HG02840 (cell line): ENCODE measurements at regions not wholly inside any gene's neighbourhood (a gene's known extent, or its start where the extent isn't known, plus 50 kb on each side); places are given as distances from the start of the nearest gene placed in this dataset.
"Not testable (repeated sequence)": the region's sequence is repeated elsewhere in the genome, so short reads cannot be mapped to it uniquely, and the experiment has no call there.

Experiments used
- ATAC-seq: cut with Tn5 transposase; IDR thresholded peaks from one replicate; pipeline ENCODE4 v1.9.1; 2021; ENCODE audit warnings: mild to moderate bottlenecking, moderate library complexity, moderate number of reproducible peaks; ENCODE audit not compliant: unreplicated experiment, low FRiP score

GRCh38 chrX:13226214-13226613, 93.6 kb downstream of the ATXN3L start:
- no peak for ATAC-seq

- no peak for ATAC-seq
Measured at GRCh38 chrX:13223868-13224567, 95.8 kb downstream of the ATXN3L start.

- ATAC-seq: no peak
Measured at GRCh38 chrX:13220916-13221315, 98.9 kb downstream of the ATXN3L start.

GRCh38 chrX:13219991-13220764, 99.7 kb downstream of the ATXN3L start:
- no peak for ATAC-seq

- no peak for ATAC-seq
Measured at GRCh38 chrX:13218758-13219157, 101.1 kb downstream of the ATXN3L start.

- ATAC-seq: no peak
Measured at GRCh38 chrX:13216139-13216538, 103.7 kb downstream of the ATXN3L start.

GRCh38 chrX:13215729-13216128, 104.1 kb downstream of the ATXN3L start:
- ATAC-seq: no peak

GRCh38 chrX:13212191-13212651, 107.6 kb downstream of the ATXN3L start:
- ATAC-seq: no peak

- ATAC-seq: not testable (repeated sequence)
Measured at GRCh38 chrX:13210142-13210541, 109.7 kb downstream of the ATXN3L start.

GRCh38 chrX:13209704-13210103, 110.1 kb downstream of the ATXN3L start:
- ATAC-seq: not testable (repeated sequence)

- no peak for ATAC-seq
Measured at GRCh38 chrX:13208281-13208935, 111.4 kb downstream of the ATXN3L start.

GRCh38 chrX:13203271-13203670, 116.6 kb downstream of the ATXN3L start:
- no peak for ATAC-seq

- no peak for ATAC-seq
Measured at GRCh38 chrX:13201605-13202219, 118.1 kb downstream of the ATXN3L start.

- ATAC-seq: no peak
Measured at GRCh38 chrX:13200398-13200797, 119.5 kb downstream of the ATXN3L start.

- no peak for ATAC-seq
Measured at GRCh38 chrX:13198762-13199064, 121.1 kb downstream of the ATXN3L start.

GRCh38 chrX:13198056-13198761, 121.6 kb downstream of the ATXN3L start:
- no peak for ATAC-seq

GRCh38 chrX:13196782-13197181, 123.1 kb downstream of the ATXN3L start:
- ATAC-seq: no peak

GRCh38 chrX:13195340-13195739, 124.5 kb downstream of the ATXN3L start:
- ATAC-seq: no peak

- ATAC-seq: no peak
Measured at GRCh38 chrX:13194291-13195103, 125.4 kb downstream of the ATXN3L start.

- no peak for ATAC-seq
Measured at GRCh38 chrX:13190051-13190450, 129.8 kb downstream of the ATXN3L start.
